ENCODE measurements at regions not wholly inside any gene's neighbourhood (a gene's known extent, or its start where the extent isn't known, plus 50 kb on each side); places are given as distances from the start of the nearest gene placed in this dataset.
A peak's percentile ranks its signal among the peaks of the same experiment; 100 is the strongest.
"Not testable (repeated sequence)": the region's sequence is repeated elsewhere in the genome, so short reads cannot be mapped to it uniquely, and the experiment has no call there.

GRCh38 chr4:49117951-49118350 is 131.9 kb downstream of the CWH43 start:
- POLR2A ChIA-PET; CTCF ChIA-PET; H3K36me3 ChIP-seq (ENCODE audit: control insufficient read depth in 2 of 2, extremely low read depth in 1 of 2, insufficient read depth in 1 of 2, low read length in 1 of 2); DNase-seq; H3K27me3 ChIP-seq (replicated peaks in 1 of 2; ENCODE audit: control insufficient read depth in 2 of 2, extremely low read depth in 1 of 2, insufficient read depth in 2 of 2, low read length in 1 of 2); H3K27me3 Mint-ChIP-seq; H3K4me3 ChIP-seq (ENCODE audit: control insufficient read depth in 1 of 2, extremely low read depth in 1 of 2, low read length in 1 of 2); H3K4me1 ChIP-seq (ENCODE audit: control insufficient read depth in 1 of 2, extremely low read depth in 1 of 2, insufficient read depth in 2 of 2, low read length in 2 of 2); H3K27ac Mint-ChIP-seq; H3K4me1 Mint-ChIP-seq; H3K4me3 Mint-ChIP-seq; H3K27ac ChIP-seq (ENCODE audit: low read length); ATAC-seq (replicated peaks in 1 of 4): not testable (repeated sequence)
- H3K9me3 Mint-ChIP-seq = peaks cover 21 to 63% (median 30%) of the 10 kb centered on the region in 3 donors
- H3K9me3 ChIP-seq = peaks cover 18% of the 10 kb centered on the region
- H3K36me3 Mint-ChIP-seq = peaks cover 19% of the 10 kb centered on the region
- 80% methylated on average over 7 of the region's 7 CpGs for WGBS (ENCODE audit: insufficient coverage)

GRCh38 chr4:49118379-49119212 is 132.5 kb downstream of the CWH43 start:
- H3K4me3 ChIP-seq (ENCODE audit: control insufficient read depth in 1 of 2, extremely low read depth in 1 of 2, low read length in 1 of 2); DNase-seq; H3K27ac Mint-ChIP-seq; H3K4me1 ChIP-seq (ENCODE audit: control insufficient read depth in 1 of 2, extremely low read depth in 1 of 2, insufficient read depth in 2 of 2, low read length in 2 of 2); H3K4me3 Mint-ChIP-seq; H3K36me3 ChIP-seq (ENCODE audit: control insufficient read depth in 2 of 2, extremely low read depth in 1 of 2, insufficient read depth in 1 of 2, low read length in 1 of 2); CTCF ChIA-PET; H3K27me3 ChIP-seq (replicated peaks in 1 of 2; ENCODE audit: control insufficient read depth in 2 of 2, extremely low read depth in 1 of 2, insufficient read depth in 2 of 2, low read length in 1 of 2); POLR2A ChIA-PET; H3K4me1 Mint-ChIP-seq; H3K27ac ChIP-seq (ENCODE audit: low read length); H3K27me3 Mint-ChIP-seq: not testable (repeated sequence)
- peaks cover 18% of the 10 kb centered on the region for H3K9me3 ChIP-seq
- Mint-ChIP-seq H3K36me3 (peaks cover 19% of the 10 kb centered on the region), H3K9me3 (peaks cover 21 to 58% (median 30%) of the 10 kb centered on the region in 3 donors)
- 68% methylated on average over 16 of the region's 16 CpGs for whole genome bisulfite sequencing (ENCODE audit: insufficient coverage)
- ATAC-seq (replicated peaks in 1 of 4) = peak; percentile 26 to 58 (median 50)

- H3K4me3 Mint-ChIP-seq; H3K27me3 ChIP-seq (replicated peaks in 1 of 2; ENCODE audit: control insufficient read depth in 2 of 2, extremely low read depth in 1 of 2, insufficient read depth in 2 of 2, low read length in 1 of 2); H3K36me3 ChIP-seq (ENCODE audit: control insufficient read depth in 2 of 2, extremely low read depth in 1 of 2, insufficient read depth in 1 of 2, low read length in 1 of 2); POLR2A ChIA-PET; H3K4me3 ChIP-seq (ENCODE audit: control insufficient read depth in 1 of 2, extremely low read depth in 1 of 2, low read length in 1 of 2); H3K27ac Mint-ChIP-seq; H3K4me1 ChIP-seq (ENCODE audit: control insufficient read depth in 1 of 2, extremely low read depth in 1 of 2, insufficient read depth in 2 of 2, low read length in 2 of 2); DNase-seq; H3K27me3 Mint-ChIP-seq; H3K27ac ChIP-seq (ENCODE audit: low read length); H3K4me1 Mint-ChIP-seq; CTCF ChIA-PET: not testable (repeated sequence)
- peak in 1 of 4 experiments; percentile 14 for ATAC-seq (replicated peaks in 1 of 4)
- 62% methylated on average over 8 of the region's 8 CpGs for WGBS (ENCODE audit: insufficient coverage)
- peaks cover 18% of the 10 kb centered on the region for H3K9me3 ChIP-seq
- peaks cover 21 to 55% (median 30%) of the 10 kb centered on the region in 3 donors for H3K9me3 Mint-ChIP-seq
- H3K36me3 Mint-ChIP-seq = peaks cover 19% of the 10 kb centered on the region
Measured at GRCh38 chr4:49119345-49119744, 133.3 kb downstream of the CWH43 start.

- H3K4me3 ChIP-seq (ENCODE audit: control insufficient read depth in 1 of 2, extremely low read depth in 1 of 2, low read length in 1 of 2); H3K27ac ChIP-seq (ENCODE audit: low read length); H3K27me3 Mint-ChIP-seq; H3K4me1 ChIP-seq (ENCODE audit: control insufficient read depth in 1 of 2, extremely low read depth in 1 of 2, insufficient read depth in 2 of 2, low read length in 2 of 2); H3K4me1 Mint-ChIP-seq; DNase-seq; H3K36me3 ChIP-seq (ENCODE audit: control insufficient read depth in 2 of 2, extremely low read depth in 1 of 2, insufficient read depth in 1 of 2, low read length in 1 of 2); CTCF ChIA-PET; H3K27ac Mint-ChIP-seq; H3K27me3 ChIP-seq (replicated peaks in 1 of 2; ENCODE audit: control insufficient read depth in 2 of 2, extremely low read depth in 1 of 2, insufficient read depth in 2 of 2, low read length in 1 of 2); POLR2A ChIA-PET; H3K4me3 Mint-ChIP-seq: not testable (repeated sequence)
- H3K9me3 ChIP-seq = peaks cover 18% of the 10 kb centered on the region
- Mint-ChIP-seq H3K36me3 (peaks cover 19% of the 10 kb centered on the region), H3K9me3 (peaks cover 21 to 48% (median 30%) of the 10 kb centered on the region in 3 donors)
- ATAC-seq (replicated peaks in 1 of 4) = peak in 1 of 4 experiments; percentile 29
- WGBS (ENCODE audit: insufficient coverage) = 65% methylated on average over 12 of the region's 15 CpGs
Measured at GRCh38 chr4:49120042-49120779, 134.1 kb downstream of the CWH43 start.

GRCh38 chr4:49120804-49121203 is 134.7 kb downstream of the CWH43 start:
- H3K27ac ChIP-seq (ENCODE audit: low read length); H3K4me3 ChIP-seq (ENCODE audit: control insufficient read depth in 1 of 2, extremely low read depth in 1 of 2, low read length in 1 of 2); H3K4me3 Mint-ChIP-seq; H3K27me3 Mint-ChIP-seq; CTCF ChIA-PET; H3K4me1 ChIP-seq (ENCODE audit: control insufficient read depth in 1 of 2, extremely low read depth in 1 of 2, insufficient read depth in 2 of 2, low read length in 2 of 2); POLR2A ChIA-PET; H3K36me3 ChIP-seq (ENCODE audit: control insufficient read depth in 2 of 2, extremely low read depth in 1 of 2, insufficient read depth in 1 of 2, low read length in 1 of 2); H3K27me3 ChIP-seq (replicated peaks in 1 of 2; ENCODE audit: control insufficient read depth in 2 of 2, extremely low read depth in 1 of 2, insufficient read depth in 2 of 2, low read length in 1 of 2); H3K27ac Mint-ChIP-seq; H3K4me1 Mint-ChIP-seq: not testable (repeated sequence)
- ATAC-seq (replicated peaks in 1 of 4) = peak; percentile 23 to 48 (median 32)
- peak in 1 of 35 experiments; percentile 42 for DNase-seq
- Mint-ChIP-seq H3K9me3 (peaks cover 21 to 44% (median 30%) of the 10 kb centered on the region in 3 donors), H3K36me3 (peaks cover 19% of the 10 kb centered on the region)
- peaks cover 18% of the 10 kb centered on the region for H3K9me3 ChIP-seq
- 76% methylated on average over 7 of the region's 10 CpGs for WGBS (ENCODE audit: insufficient coverage)

GRCh38 chr4:49126443-49126842 is 140.4 kb downstream of the CWH43 start:
- H3K27me3 ChIP-seq (replicated peaks in 1 of 2; ENCODE audit: control insufficient read depth in 2 of 2, extremely low read depth in 1 of 2, insufficient read depth in 2 of 2, low read length in 1 of 2); H3K36me3 Mint-ChIP-seq; H3K36me3 ChIP-seq (ENCODE audit: control insufficient read depth in 2 of 2, extremely low read depth in 1 of 2, insufficient read depth in 1 of 2, low read length in 1 of 2); H3K4me1 ChIP-seq (ENCODE audit: control insufficient read depth in 1 of 2, extremely low read depth in 1 of 2, insufficient read depth in 2 of 2, low read length in 2 of 2); H3K9me3 Mint-ChIP-seq; H3K4me1 Mint-ChIP-seq; CTCF ChIA-PET; POLR2A ChIA-PET; H3K27ac Mint-ChIP-seq; H3K27ac ChIP-seq (ENCODE audit: low read length); DNase-seq; H3K9me3 ChIP-seq; H3K4me3 Mint-ChIP-seq; H3K27me3 Mint-ChIP-seq; H3K4me3 ChIP-seq (ENCODE audit: control insufficient read depth in 1 of 2, extremely low read depth in 1 of 2, low read length in 1 of 2): not testable (repeated sequence)
- WGBS (ENCODE audit: insufficient coverage) = 82% methylated on average over 2 of the region's 9 CpGs
- ATAC-seq (replicated peaks in 1 of 4) = peak in 1 of 4 experiments; percentile 34

All from T-cell (primary cell).